IMR-90 (cell line): ENCODE measurements at regions not wholly inside any gene's neighbourhood (a gene's known extent, or its start where the extent isn't known, plus 50 kb on each side); places are given as distances from the start of the nearest gene placed in this dataset.

Source experiments
- ATAC-seq: fragments of 200-7000 bp; cut with Tn5 transposase; 2 replicates; pipeline ENCODE4 v1.9.1; 2020; ENCODE audit warnings: low read depth, mild to moderate bottlenecking, moderate library complexity
- BruUV-seq: library from RNA; stranded (reverse); fragments of 400-500 nt; replicated peaks from 2 replicates; lab custom pipeline; 2021; lab: Mats Ljungman, UMichigan
- CTCF ChIA-PET: fragments of 300-600 bp; formaldehyde crosslinking; extraction: SDS; loops from one replicate; lab custom pipeline; 2021; ENCODE audit warnings: antibody characterized with exemption; lab: Yijun Ruan, JAX
- POLR2A ChIA-PET: fragments of 300-600 bp; sonication (Branson Sonifier 250); formaldehyde crosslinking; loops from one replicate; lab custom pipeline; 2022; ENCODE audit warnings: antibody characterized with exemption; ENCODE audit not compliant: unreplicated experiment; lab: Charles Lee
- DNase-seq: peaks from one replicate; pipeline ENCODE4 v3.0.0; 2013
- H2AFZ ChIP-seq: replicated peaks from 2 replicates; pipeline ENCODE3; 2013; ENCODE audit warnings: low read length, mild to moderate bottlenecking; ENCODE audit not compliant: poor library complexity
- H2AK5ac ChIP-seq: 2 replicates; pipeline ENCODE4 v1.6.1; 2013; ENCODE audit warnings: low read depth, low read length, inconsistent platforms
- H2AK9ac ChIP-seq: replicated peaks from 2 replicates; pipeline ENCODE3; 2013; ENCODE audit warnings: mild to moderate bottlenecking, low read depth, low read length, moderate library complexity; ENCODE audit not compliant: poor library complexity
- H2BK120ac ChIP-seq: 2 replicates; pipeline ENCODE4 v1.6.1; 2013; ENCODE audit warnings: low read depth, low read length, inconsistent platforms
- H2BK15ac ChIP-seq: 3 replicates; pipeline ENCODE4 v1.6.1; 2013; ENCODE audit warnings: low read depth, low read length, inconsistent platforms
- H2BK20ac ChIP-seq: 2 replicates; pipeline ENCODE4 v1.6.1; 2013; ENCODE audit warnings: low read depth, mild to moderate bottlenecking, inconsistent platforms, low read length, moderate library complexity
- H2BK5ac ChIP-seq: 2 replicates; pipeline ENCODE4 v1.6.1; 2013; ENCODE audit warnings: mild to moderate bottlenecking, low read depth, low read length, inconsistent platforms; ENCODE audit not compliant: poor library complexity, severe bottlenecking
- H3K14ac ChIP-seq: replicated peaks from 2 replicates; pipeline ENCODE4 v1.6.1; 2013; ENCODE audit warnings: low read depth, low read length, inconsistent platforms
- H3K18ac ChIP-seq: 2 replicates; pipeline ENCODE4 v1.6.1; 2013; ENCODE audit warnings: low read depth, low read length, control low read depth
- H3K23ac ChIP-seq: 2 replicates; pipeline ENCODE4 v1.6.1; 2013; ENCODE audit warnings: low read depth, low read length, inconsistent platforms
- H3K27ac ChIP-seq: 2 replicates; pipeline ENCODE4 v1.5.1; 2013; ENCODE audit warnings: mild to moderate bottlenecking, control low read depth, low read length; ENCODE audit not compliant: insufficient read depth
- H3K27me3 ChIP-seq: 2 replicates; pipeline ENCODE4 v1.6.1; 2013; ENCODE audit warnings: low read length; ENCODE audit not compliant: control insufficient read depth, insufficient read depth
- H3K36me3 ChIP-seq: 2 replicates; pipeline ENCODE4 v1.6.1; 2013; ENCODE audit warnings: low read length, mixed read lengths; ENCODE audit not compliant: control insufficient read depth, insufficient read depth
- H3K4ac ChIP-seq: 2 replicates; pipeline ENCODE4 v1.6.1; 2013; ENCODE audit warnings: low read depth, low read length, inconsistent platforms
- H3K4me1 ChIP-seq: 2 replicates; pipeline ENCODE4 v1.6.1; 2013; ENCODE audit warnings: low read length, mixed read lengths; ENCODE audit not compliant: control insufficient read depth, insufficient read depth
- H3K4me2 ChIP-seq: 2 replicates; pipeline ENCODE4 v1.6.1; 2013; ENCODE audit warnings: low read depth, mild to moderate bottlenecking, control low read depth, low read length, moderate library complexity
- H3K4me3 ChIP-seq: 2 replicates; pipeline ENCODE4 v1.5.1; 2013; ENCODE audit warnings: low read depth, mild to moderate bottlenecking, control low read depth, low read length, moderate library complexity; ENCODE audit not compliant: insufficient read depth
- H3K56ac ChIP-seq: 2 replicates; pipeline ENCODE4 v1.6.1; 2013; ENCODE audit warnings: low read length, inconsistent platforms; ENCODE audit not compliant: insufficient read depth; ENCODE audit errors: extremely low read depth
- H3K79me1 ChIP-seq, 2 experiments: 2 replicates each; pipeline ENCODE4 v1.6.1; 2013; ENCODE audit warnings: low read length in 2 of 2, inconsistent platforms in 1 of 2, low read depth in 1 of 2
- H3K9ac ChIP-seq: 2 replicates; pipeline ENCODE4 v1.6.1; 2013; ENCODE audit warnings: low read depth, low read length, control low read depth
- H3K9me1 ChIP-seq: 2 replicates; pipeline ENCODE4 v1.6.1; 2013; ENCODE audit warnings: low read length, inconsistent platforms; ENCODE audit not compliant: insufficient read depth
- H3K9me3 ChIP-seq: 2 replicates; pipeline ENCODE4 v1.6.1; 2013; ENCODE audit warnings: low read length; ENCODE audit not compliant: control insufficient read depth, insufficient read depth
- H4K20me1 ChIP-seq: 2 replicates; pipeline ENCODE4 v1.6.1; 2013; ENCODE audit warnings: low read length, inconsistent platforms; ENCODE audit not compliant: insufficient read depth
- H4K5ac ChIP-seq: 2 replicates; pipeline ENCODE4 v1.6.1; 2013; ENCODE audit warnings: mild to moderate bottlenecking, low read depth, low read length, control low read depth
- H4K8ac ChIP-seq, 2 experiments: 2 replicates each; pipeline ENCODE4 v1.6.1; 2013; ENCODE audit warnings: low read depth in 2 of 2, low read length in 2 of 2, control low read depth in 1 of 2, inconsistent platforms in 1 of 2
- H4K91ac ChIP-seq: 2 replicates; pipeline ENCODE4 v1.6.1; 2013; ENCODE audit warnings: low read depth, low read length, inconsistent platforms; ENCODE audit not compliant: insufficient read depth
- NFE2L2 ChIP-seq: fragments of 150-350 bp; IDR thresholded peaks from 2 replicates; pipeline ENCODE4 v1.6.1; 2016; ENCODE audit warnings: low read depth, mild to moderate bottlenecking, low read length
- WGBS, 2 experiments: methylation state at CpG; one replicate each; pipeline versions ENCODE4 v1.1.5 to v1.1.7; 2013; ENCODE audit warnings: missing lambda C conversion rate in 2 of 2; ENCODE audit not compliant: insufficient read length in 1 of 2; ENCODE audit errors: extremely low coverage in 2 of 2; 5-methylcytosine and 5-hydroxymethylcytosine counted together
- dilution Hi-C: fragments of 300-500 bp; cut with HindIII; formaldehyde crosslinking; loops from one replicate; pipeline ENCODE4 v1.14.3; 2018; ENCODE audit warnings: low sequenced_read_pairs; ENCODE audit not compliant: unreplicated experiment
- in situ Hi-C: fragments of 300-500 bp; cut with MboI; formaldehyde crosslinking; loops from 3 replicates; pipeline ENCODE4 v1.14.3; 2019; ENCODE audit warnings: low sequenced_read_pairs, inconsistent platforms, mixed read lengths
- intact Hi-C: fragments of 100-400 bp; cut with micrococcal nuclease; formaldehyde crosslinking; loops from 2 replicates; pipeline ENCODE4 v1.10.0; 2022

DNA sequence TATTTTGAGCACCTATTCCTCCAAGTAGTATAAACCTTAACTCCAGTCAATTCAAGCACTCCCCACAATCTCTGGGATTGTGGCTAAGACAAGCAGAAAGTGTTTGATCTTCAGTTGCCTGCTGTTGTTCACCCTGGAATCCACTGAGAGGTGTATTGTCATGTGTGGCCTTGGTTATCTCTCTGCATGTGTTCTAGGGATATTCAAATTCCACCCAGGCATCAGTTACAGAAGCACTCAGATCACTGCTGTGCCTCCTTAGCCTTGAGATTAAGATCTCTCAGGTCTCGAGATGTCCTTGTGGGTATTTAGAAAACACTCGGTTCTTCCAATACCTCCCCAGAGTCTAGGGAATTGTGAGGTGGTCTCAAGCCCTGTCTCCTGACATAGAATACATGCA is 213.3 kb downstream of the SMARCA1 start:
- H4K5ac ChIP-seq: no peak overlapping the region
- H3K36me3 ChIP-seq: no peaks in the 10 kb centered on the region
- intact Hi-C loops (no loop called here), in situ Hi-C loops (no loop called here), dilution Hi-C loops (no loop called here)
- no TSS peak for BruUV-seq
- ChIA-PET CTCF (no interaction called here), POLR2A (no interaction called here)
- DNase-seq: no peak
- H3K56ac ChIP-seq: no peak overlapping the region
- no peaks in the 10 kb centered on the region for H4K20me1 ChIP-seq
- no peaks in the 10 kb centered on the region for H3K9me3 ChIP-seq
- H3K18ac ChIP-seq: no peak overlapping the region
- no peaks in the 10 kb centered on the region for H3K4me1 ChIP-seq
- H3K27me3 ChIP-seq: no peaks in the 10 kb centered on the region
- H3K9ac ChIP-seq: no peak overlapping the region
- H2BK20ac ChIP-seq: no peak overlapping the region
- H3K79me1 ChIP-seq: no peaks in the 10 kb centered on the region
- no peak overlapping the region for H2AK9ac ChIP-seq
- no peak for TF ChIP-seq NFE2L2
- no peak for ATAC-seq
- H3K4me3 ChIP-seq: no peak overlapping the region
- H4K91ac ChIP-seq: no peak overlapping the region
- no peak overlapping the region for H2AK5ac ChIP-seq
- WGBS, 2 experiments: no CpG with 5 or more reads among the region's 2 CpGs
- no peak overlapping the region for H4K8ac ChIP-seq
- H3K4ac ChIP-seq: no peak overlapping the region
- H2AFZ ChIP-seq: no peak overlapping the region
- no peak overlapping the region for H3K27ac ChIP-seq
- H3K23ac ChIP-seq: no peak overlapping the region
- H2BK120ac ChIP-seq: no peak overlapping the region
- no peak overlapping the region for H3K14ac ChIP-seq
- H2BK5ac ChIP-seq: no peak overlapping the region
- H3K4me2 ChIP-seq: no peak overlapping the region
- no peak overlapping the region for H2BK15ac ChIP-seq
- no peaks in the 10 kb centered on the region for H3K9me1 ChIP-seq
